GM21381 (cell line): ENCODE measurements at regions not wholly inside any gene's neighbourhood (a gene's known extent, or its start where the extent isn't known, plus 50 kb on each side); places are given as distances from the start of the nearest gene placed in this dataset.
"Not testable (repeated sequence)": the region's sequence is repeated elsewhere in the genome, so short reads cannot be mapped to it uniquely, and the experiment has no call there.

ENCODE experiments used
- ATAC-seq: cut with Tn5 transposase; IDR thresholded peaks from one replicate; pipeline ENCODE4 v1.9.1; 2021; ENCODE audit warnings: mild to moderate bottlenecking, moderate library complexity; ENCODE audit not compliant: unreplicated experiment

- ATAC-seq, result no peak
These were observed 202.9 kb downstream of the USP25 start for GRCh38 chr21:15932726-15933125.

- ATAC-seq, result no peak
These were observed 205.7 kb downstream of the USP25 start for GRCh38 chr21:15935530-15935929.

GRCh38 chr21:15943009-15943666 is 213.4 kb downstream of the USP25 start:
- no peak for ATAC-seq

GRCh38 chr21:15947677-15948076 is 217.9 kb downstream of the USP25 start:
- no peak for ATAC-seq

- no peak for ATAC-seq
These were observed 223.9 kb downstream of the USP25 start for GRCh38 chr21:15953551-15954116.

- ATAC-seq, result no peak
These were observed 234.6 kb downstream of the USP25 start for GRCh38 chr21:15964236-15964855.

GRCh38 chr21:15966231-15966630 is 236.4 kb downstream of the USP25 start:
- ATAC-seq, result no peak

- no peak for ATAC-seq
These were observed 236.9 kb downstream of the USP25 start for GRCh38 chr21:15966651-15967050.

- no peak for ATAC-seq
These were observed 237.9 kb downstream of the USP25 start for GRCh38 chr21:15967661-15968060.

- no peak for ATAC-seq
These were observed 239.1 kb downstream of the USP25 start for GRCh38 chr21:15968776-15969310.

- ATAC-seq, result no peak
These were observed 247.0 kb downstream of the USP25 start for GRCh38 chr21:15976807-15977206.

- no peak for ATAC-seq
These were observed 248.5 kb downstream of the USP25 start for GRCh38 chr21:15978215-15978738.

GRCh38 chr21:15979493-15979892 is 249.7 kb downstream of the USP25 start:
- ATAC-seq, result not testable (repeated sequence)

- ATAC-seq, result no peak
These were observed 256.5 kb downstream of the USP25 start for GRCh38 chr21:15986277-15986676.

GRCh38 chr21:15992171-15992570 is 262.4 kb downstream of the USP25 start:
- no peak for ATAC-seq

GRCh38 chr21:15993951-15994350 is 264.2 kb downstream of the USP25 start:
- ATAC-seq, result no peak

GRCh38 chr21:15999741-16000140 is 270.0 kb downstream of the USP25 start:
- ATAC-seq, result no peak

- no peak for ATAC-seq
These were observed 273.2 kb downstream of the USP25 start for GRCh38 chr21:16002874-16003466.

- ATAC-seq, result no peak
These were observed 274.3 kb downstream of the USP25 start for GRCh38 chr21:16004086-16004485.

GRCh38 chr21:16004523-16004922 is 274.7 kb downstream of the USP25 start:
- no peak for ATAC-seq

GRCh38 chr21:16005996-16006395 is 276.2 kb downstream of the USP25 start:
- ATAC-seq, result no peak

GRCh38 chr21:16007943-16008342 is 278.2 kb downstream of the USP25 start:
- ATAC-seq, result no peak
